Chondrocyte (in vitro differentiated cells): ENCODE measurements at regions not wholly inside any gene's neighbourhood (a gene's known extent, or its start where the extent isn't known, plus 50 kb on each side); places are given as distances from the start of the nearest gene placed in this dataset.

Source experiments
- DNase-seq: peaks from one replicate; pipeline ENCODE4 v3.0.0; 2021; ENCODE audit warnings: mixed read lengths, low spot score
- H3K27ac Mint-ChIP-seq: one replicate; pipeline ENCODE4 v1.8.0; 2021; ENCODE audit warnings: mild to moderate bottlenecking, moderate library complexity, mixed read lengths; ENCODE audit not compliant: unreplicated experiment
- H3K27me3 Mint-ChIP-seq: 2 replicates; pipeline ENCODE4 v1.8.0; 2021; ENCODE audit warnings: low read depth, mixed read lengths
- H3K36me3 Mint-ChIP-seq: 2 replicates; pipeline ENCODE4 v1.8.0; 2021; ENCODE audit warnings: low read depth, mixed read lengths
- H3K4me1 Mint-ChIP-seq: 2 replicates; pipeline ENCODE4 v1.8.0; 2021; ENCODE audit warnings: low read depth, mild to moderate bottlenecking, mixed read lengths
- H3K4me3 Mint-ChIP-seq: one replicate; pipeline ENCODE4 v1.8.0; 2021; ENCODE audit warnings: mild to moderate bottlenecking, moderate library complexity, mixed read lengths; ENCODE audit not compliant: unreplicated experiment
- H3K9me3 Mint-ChIP-seq: 2 replicates; pipeline ENCODE4 v1.8.0; 2021; ENCODE audit warnings: low read depth, mixed read lengths
- CTCF ChIP-seq: fragments of 200-600 bp; sonication (generic); IDR thresholded peaks from 2 replicates; pipeline ENCODE4 v1.5.0; 2021; ENCODE audit warnings: antibody characterized with exemption, mild to moderate bottlenecking, moderate library complexity

DNA sequence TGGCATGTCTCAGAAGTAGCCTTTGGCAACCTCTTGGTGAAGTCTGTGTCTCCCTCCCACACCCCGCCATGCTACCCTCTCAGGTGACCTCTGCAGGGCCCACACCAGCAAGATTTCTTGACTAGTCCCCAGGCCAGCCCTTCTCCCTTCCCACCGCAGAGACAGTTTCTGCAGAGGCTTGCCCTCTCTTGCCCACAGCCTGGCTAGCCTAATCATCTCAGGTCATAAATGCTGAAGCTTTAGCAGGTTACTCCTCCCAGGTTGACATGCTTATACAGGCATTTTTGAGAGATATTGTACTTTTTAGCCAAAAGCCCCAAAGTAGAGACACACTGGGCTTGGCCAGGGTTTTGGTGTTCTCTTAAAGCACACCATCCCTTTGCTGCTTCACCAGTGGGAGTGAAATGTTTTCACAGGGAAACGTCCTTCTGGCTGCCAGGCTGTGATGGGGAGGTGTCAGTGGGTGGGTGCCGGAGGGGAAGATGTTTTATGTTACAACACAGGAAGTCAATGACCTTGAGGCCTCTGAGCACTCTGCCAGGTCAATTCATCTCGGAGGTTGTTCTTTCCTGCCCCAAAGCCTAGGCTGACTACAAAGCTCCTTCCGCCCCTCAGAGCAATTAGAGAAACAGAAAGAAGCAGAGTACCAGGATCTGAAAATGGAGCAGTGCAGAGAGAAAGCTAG is 58.5 kb downstream of the STYXL2 start:
- no peaks in the 10 kb centered on the region for H3K27me3 Mint-ChIP-seq
- H3K9me3 Mint-ChIP-seq, result peaks cover 2% of the 10 kb centered on the region
- H3K27ac Mint-ChIP-seq, result no peak overlapping the region
- H3K4me1 Mint-ChIP-seq, result peaks cover 35% of the 10 kb centered on the region
- H3K4me3 Mint-ChIP-seq, result no peak overlapping the region
- DNase-seq, result no peak
- peaks cover 1% of the 10 kb centered on the region for H3K36me3 Mint-ChIP-seq
- no peak for TF ChIP-seq CTCF

- Mint-ChIP-seq H3K9me3 (no peaks in the 10 kb centered on the region), H3K4me1 (peaks cover 17% of the 10 kb centered on the region), H3K27me3 (no peaks in the 10 kb centered on the region), H3K36me3 (no peaks in the 10 kb centered on the region), H3K27ac (no peak overlapping the region), H3K4me3 (no peak overlapping the region)
- no peak for TF ChIP-seq CTCF
- no peak for DNase-seq
These were observed 62.6 kb downstream of the STYXL2 start for GRCh38 chr1:167156466-167156865.

- no peak for TF ChIP-seq CTCF
These were observed 63.2 kb downstream of the STYXL2 start for GRCh38 chr1:167157114-167157513.

DNA sequence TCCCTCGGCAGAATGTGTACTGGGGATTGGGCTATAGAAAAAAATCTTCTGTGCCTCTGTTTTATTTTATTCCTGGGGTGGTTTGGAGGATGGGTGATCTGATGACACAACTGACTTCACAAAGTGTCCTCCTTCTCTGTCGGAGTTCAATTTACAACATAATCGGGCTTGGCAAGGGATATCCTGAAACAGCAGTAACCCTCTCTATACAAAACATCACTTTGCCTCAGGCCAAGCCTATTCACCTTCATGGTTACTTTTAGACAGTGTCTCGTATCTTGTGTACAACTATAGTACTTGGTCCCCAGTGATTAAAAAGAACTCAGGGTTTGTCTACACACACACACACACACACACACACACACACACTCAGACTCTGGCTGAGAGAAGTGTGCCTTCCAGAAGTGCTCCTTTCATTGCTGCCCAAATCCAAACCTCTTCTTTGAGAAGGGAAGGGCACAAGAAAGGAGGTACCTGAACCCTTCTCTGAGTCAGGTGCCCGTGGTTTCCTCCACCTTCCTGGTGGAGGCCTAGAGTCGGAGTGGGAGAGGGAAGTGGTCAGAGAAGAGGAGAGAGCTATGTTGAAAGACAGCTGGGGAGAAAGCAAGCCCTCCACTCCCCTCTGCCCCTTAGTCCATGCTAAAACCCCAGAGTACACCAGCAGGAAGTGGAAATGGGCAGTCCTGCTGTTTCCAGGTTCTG is 62.4 kb upstream of the POU2F1 start:
- no peak overlapping the region for H3K4me3 Mint-ChIP-seq
- no peaks in the 10 kb centered on the region for H3K9me3 Mint-ChIP-seq
- no peaks in the 10 kb centered on the region for H3K36me3 Mint-ChIP-seq
- DNase-seq, result no peak
- peaks cover 14% of the 10 kb centered on the region for H3K4me1 Mint-ChIP-seq
- TF ChIP-seq CTCF, result no peak
- H3K27ac Mint-ChIP-seq, result no peak overlapping the region
- no peaks in the 10 kb centered on the region for H3K27me3 Mint-ChIP-seq

More at GRCh38 chr1:167157114-167157513, 63.2 kb downstream of the STYXL2 start:
- no peak for DNase-seq
- H3K4me3 Mint-ChIP-seq, result no peak overlapping the region
- peaks cover 11% of the 10 kb centered on the region for H3K4me1 Mint-ChIP-seq
- H3K27me3 Mint-ChIP-seq, result no peaks in the 10 kb centered on the region
- no peaks in the 10 kb centered on the region for H3K36me3 Mint-ChIP-seq
- no peaks in the 10 kb centered on the region for H3K9me3 Mint-ChIP-seq
- H3K27ac Mint-ChIP-seq, result no peak overlapping the region

- H3K36me3 Mint-ChIP-seq, result no peaks in the 10 kb centered on the region
- peaks cover 19% of the 10 kb centered on the region for H3K4me1 Mint-ChIP-seq
- no peaks in the 10 kb centered on the region for H3K9me3 Mint-ChIP-seq
- no peak overlapping the region for H3K4me3 Mint-ChIP-seq
- H3K27me3 Mint-ChIP-seq, result no peaks in the 10 kb centered on the region
- DNase-seq, result no peak
- TF ChIP-seq CTCF, result no peak
- no peak overlapping the region for H3K27ac Mint-ChIP-seq
These were observed 61.8 kb upstream of the POU2F1 start for GRCh38 chr1:167158813-167159275.
